Right lobe of liver (tissue), 6 donors: ENCODE measurements at regions not wholly inside any gene's neighbourhood (a gene's known extent, or its start where the extent isn't known, plus 50 kb on each side); places are given as distances from the start of the nearest gene placed in this dataset.
A peak's percentile ranks its signal among the peaks of the same experiment; 100 is the strongest.

Source experiments
- ATAC-seq, 4 donors: fragments of 200-7000 bp; cut with Tn5 transposase; one replicate each; pipeline ENCODE4 v1.9.1; 2020; ENCODE audit warnings: mild to moderate bottlenecking in 4 of 4, moderate library complexity in 4 of 4
- DNase-seq, 3 donors: peaks; one replicate each; pipeline ENCODE4 v3.0.0-alpha.2; 2020
- H3K27ac ChIP-seq, 3 donors: fragments of 200-600 bp; one replicate each; pipeline ENCODE4 v1.8.0; 2022
- H3K27me3 ChIP-seq, 2 donors: fragments of 200-600 bp; one replicate each; pipeline ENCODE4 v1.8.0; 2022
- H3K36me3 ChIP-seq, 4 donors: fragments of 200-600 bp; sonication (generic) in 1 of 4; one replicate each; pipeline versions ENCODE4 v1.5.1 to v1.8.0; 2017 to 2022; ENCODE audit warnings: control low read depth in 1 of 4
- H3K4me1 ChIP-seq, 4 donors: fragments of 200-600 bp; sonication (generic) in 1 of 4; one replicate each; pipeline versions ENCODE4 v1.5.1 to v1.8.0; 2017 to 2022; ENCODE audit warnings: control low read depth in 1 of 4
- H3K4me3 ChIP-seq, 3 donors: fragments of 200-600 bp; one replicate each; pipeline ENCODE4 v1.8.0; 2022
- H3K9me3 ChIP-seq, 4 donors: fragments of 200-600 bp; sonication (generic) in 1 of 4; one replicate each; pipeline versions ENCODE4 v1.5.1 to v1.8.0; 2017 to 2022; ENCODE audit warnings: control low read depth in 1 of 4
- POLR2A ChIP-seq: fragments of 450-650 bp; IDR thresholded peaks from one replicate; pipeline ENCODE4 v1.6.1; 2017; ENCODE audit warnings: antibody characterized with exemption, mild to moderate bottlenecking
- WGBS: methylation state at CpG from one replicate; pipeline ENCODE4 v1.1.6; 2018; ENCODE audit warnings: low coverage, low lambda C conversion rate; ENCODE audit not compliant: insufficient coverage; ENCODE audit errors: missing lambda C conversion rate; 5-methylcytosine and 5-hydroxymethylcytosine counted together
- intact Hi-C, 2 donors: fragments of 100-400 bp; cut with DNase I; formaldehyde crosslinking; loops; one replicate each; pipeline versions ENCODE4 v1.11.2 to v1.14.1; 2022
- TF ChIP-seq, protein P1 (sequence below), 4 donors: fragments of 200-600 bp in 3 of 4; fragments of 450-650 bp in 1 of 4; IDR thresholded peaks; one replicate each; pipeline versions ENCODE4 v1.5.1 to v1.8.0; 2016 to 2022; ENCODE audit warnings: antibody characterized with exemption in 4 of 4, mild to moderate bottlenecking in 2 of 4
- donor health status: DM: no; HTN: yes; CAD: no.
- donor health status: DM: no; HTN: no; CAD: no.
- donor health status: DM: no; HTN: no; CAD: no.
- donor health status: DM: no; HTN: yes; CAD: no.
- donor health status: DM: no; HTN: yes; CAD: no.

DNA sequence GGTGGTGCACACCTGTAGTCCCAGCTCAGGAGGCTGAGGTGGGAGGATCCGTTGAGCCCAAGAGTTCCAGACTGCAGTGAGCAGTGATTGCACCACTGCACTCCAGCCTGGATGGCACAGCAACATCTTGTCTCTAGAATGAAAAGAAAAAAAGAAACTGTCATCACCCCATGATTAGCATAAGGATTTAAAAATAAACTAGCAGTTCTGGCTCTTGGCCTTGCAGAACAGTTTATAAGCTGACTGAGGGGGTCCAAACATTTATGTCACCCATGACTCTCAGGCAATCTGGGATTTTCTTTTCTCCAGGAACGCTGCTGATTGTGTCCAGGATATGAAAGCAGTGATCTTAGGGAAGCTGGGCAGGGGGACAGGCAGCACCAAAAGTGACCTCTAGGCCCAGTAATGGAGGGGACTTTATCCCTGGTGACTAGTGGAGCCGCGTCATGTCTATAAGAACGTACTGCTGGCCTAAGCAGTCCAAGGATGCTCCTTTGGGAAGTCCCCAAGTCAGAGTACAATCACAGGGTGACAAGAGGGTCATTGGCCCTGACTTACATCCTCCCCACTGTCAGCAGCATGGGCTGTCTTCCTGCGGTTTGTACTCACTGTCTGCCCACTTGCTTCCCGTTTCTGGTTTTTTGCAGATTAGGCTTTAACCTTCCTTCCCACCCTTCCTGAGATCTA is 177.4 kb downstream of the ARHGAP12 start:
- ATAC-seq (peak; percentile 61 to 78 (median 67)), DNase-seq (no peak)
- TF ChIP-seq POLR2A: no peak
- TF ChIP-seq, protein P1, sequence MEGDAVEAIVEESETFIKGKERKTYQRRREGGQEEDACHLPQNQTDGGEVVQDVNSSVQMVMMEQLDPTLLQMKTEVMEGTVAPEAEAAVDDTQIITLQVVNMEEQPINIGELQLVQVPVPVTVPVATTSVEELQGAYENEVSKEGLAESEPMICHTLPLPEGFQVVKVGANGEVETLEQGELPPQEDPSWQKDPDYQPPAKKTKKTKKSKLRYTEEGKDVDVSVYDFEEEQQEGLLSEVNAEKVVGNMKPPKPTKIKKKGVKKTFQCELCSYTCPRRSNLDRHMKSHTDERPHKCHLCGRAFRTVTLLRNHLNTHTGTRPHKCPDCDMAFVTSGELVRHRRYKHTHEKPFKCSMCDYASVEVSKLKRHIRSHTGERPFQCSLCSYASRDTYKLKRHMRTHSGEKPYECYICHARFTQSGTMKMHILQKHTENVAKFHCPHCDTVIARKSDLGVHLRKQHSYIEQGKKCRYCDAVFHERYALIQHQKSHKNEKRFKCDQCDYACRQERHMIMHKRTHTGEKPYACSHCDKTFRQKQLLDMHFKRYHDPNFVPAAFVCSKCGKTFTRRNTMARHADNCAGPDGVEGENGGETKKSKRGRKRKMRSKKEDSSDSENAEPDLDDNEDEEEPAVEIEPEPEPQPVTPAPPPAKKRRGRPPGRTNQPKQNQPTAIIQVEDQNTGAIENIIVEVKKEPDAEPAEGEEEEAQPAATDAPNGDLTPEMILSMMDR (IDR thresholded peaks at IDR 0.05): no peak
- H3K27ac ChIP-seq: peak overlapping the region in 2 of 3 donors; percentile 2 to 60
- intact Hi-C loops: no loop called here
- no peak overlapping the region for H3K4me3 ChIP-seq
- peaks cover 0 to 14% (median 0%) of the 10 kb centered on the region in 4 donors for H3K4me1 ChIP-seq
- no peaks in the 10 kb centered on the region for H3K27me3 ChIP-seq
- no peaks in the 10 kb centered on the region for H3K36me3 ChIP-seq
- H3K9me3 ChIP-seq: no peaks in the 10 kb centered on the region
- WGBS: 52% methylated on average over 4 of the region's 7 CpGs

DNA sequence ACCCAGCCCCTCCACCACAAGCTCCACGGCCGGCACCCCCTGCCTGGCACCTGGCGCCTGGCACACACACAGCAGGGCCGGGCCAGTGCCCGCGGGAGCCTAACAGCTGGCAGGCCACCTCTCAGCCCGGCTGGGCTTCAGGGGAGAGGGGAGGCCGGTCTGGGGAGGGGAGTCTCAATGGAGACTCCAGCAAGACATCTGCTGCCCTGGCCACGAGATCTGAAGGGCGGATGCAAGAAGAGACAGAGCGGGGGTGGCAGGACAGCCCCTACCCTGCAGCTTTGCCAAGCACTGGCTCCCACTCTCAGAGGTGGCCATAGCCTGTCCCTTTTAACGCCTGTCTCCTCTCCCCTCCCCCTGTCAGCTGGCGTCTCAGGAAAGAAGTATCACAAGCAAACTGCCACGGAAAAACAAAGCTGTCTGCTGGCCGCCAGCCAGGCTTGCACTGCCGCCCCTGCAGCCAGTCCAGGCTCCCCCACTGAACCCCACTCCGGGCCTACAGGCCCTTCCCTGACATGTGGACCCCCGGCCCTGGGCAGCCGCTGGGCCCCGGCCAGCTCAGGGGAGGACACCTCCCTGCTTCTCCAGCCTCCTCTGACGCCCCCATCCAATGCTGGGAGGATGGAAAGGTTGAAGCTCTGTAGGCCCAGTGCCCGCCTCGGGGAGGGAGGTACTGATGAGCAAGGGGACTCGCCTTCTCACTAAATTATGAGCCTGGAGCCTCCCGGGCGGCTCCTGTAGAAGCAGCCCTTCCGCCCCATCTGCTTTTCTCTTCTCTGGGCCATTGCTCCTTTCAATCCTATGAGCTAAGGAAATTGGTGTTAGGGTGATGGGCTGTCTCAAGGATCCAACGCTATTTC is 178.4 kb downstream of the ARHGAP12 start:
- Histone ChIP-seq H3K36me3 (no peaks in the 10 kb centered on the region), H3K27me3 (no peaks in the 10 kb centered on the region), H3K27ac (peak overlapping the region in 2 of 3 donors; percentile 2 to 60), H3K9me3 (no peaks in the 10 kb centered on the region), H3K4me1 (peaks cover 0 to 10% (median 0%) of the 10 kb centered on the region in 4 donors), H3K4me3 (no peak overlapping the region)
- TF ChIP-seq, protein P1 (IDR thresholded peaks at IDR 0.05): no peak
- no peak for TF ChIP-seq POLR2A
- WGBS: 51% methylated on average over 9 of the region's 28 CpGs
- no peak for DNase-seq
- no peak for ATAC-seq
- intact Hi-C loops: no loop called here

DNA sequence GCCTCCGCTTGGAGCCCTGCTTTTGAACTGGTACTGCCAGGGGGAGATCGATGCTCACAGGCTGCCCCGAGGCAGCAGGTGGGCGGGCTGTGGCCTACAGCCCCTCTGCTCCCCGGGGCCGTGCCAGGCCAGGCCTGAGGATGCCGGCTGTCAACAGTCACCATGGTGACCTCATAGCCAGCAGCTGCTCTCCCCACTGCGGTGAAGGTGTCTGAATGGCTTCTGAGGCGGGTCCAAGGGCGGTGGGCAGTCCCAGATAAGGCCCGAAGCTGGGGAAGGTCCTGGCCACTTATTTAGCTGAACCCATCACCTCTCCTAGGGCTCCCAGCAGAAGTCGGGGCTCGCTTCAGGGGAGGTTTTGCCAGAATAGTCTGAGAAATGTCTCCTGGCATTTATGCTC is 179.3 kb downstream of the ARHGAP12 start:
- H3K27ac ChIP-seq: no peak overlapping the region
- DNase-seq (peak in 1 of 3 donors; percentile 20), ATAC-seq (no peak)
- no peaks in the 10 kb centered on the region for H3K36me3 ChIP-seq
- H3K27me3 ChIP-seq: no peaks in the 10 kb centered on the region
- TF ChIP-seq POLR2A: no peak
- TF ChIP-seq, protein P1 (IDR thresholded peaks at IDR 0.05): no peak
- peaks cover 0 to 1% (median 0%) of the 10 kb centered on the region in 4 donors for H3K4me1 ChIP-seq
- WGBS: 88% methylated on average over 1 of the region's 13 CpGs
- H3K9me3 ChIP-seq: no peaks in the 10 kb centered on the region
- no peak overlapping the region for H3K4me3 ChIP-seq
- intact Hi-C loops: no loop called here

DNA sequence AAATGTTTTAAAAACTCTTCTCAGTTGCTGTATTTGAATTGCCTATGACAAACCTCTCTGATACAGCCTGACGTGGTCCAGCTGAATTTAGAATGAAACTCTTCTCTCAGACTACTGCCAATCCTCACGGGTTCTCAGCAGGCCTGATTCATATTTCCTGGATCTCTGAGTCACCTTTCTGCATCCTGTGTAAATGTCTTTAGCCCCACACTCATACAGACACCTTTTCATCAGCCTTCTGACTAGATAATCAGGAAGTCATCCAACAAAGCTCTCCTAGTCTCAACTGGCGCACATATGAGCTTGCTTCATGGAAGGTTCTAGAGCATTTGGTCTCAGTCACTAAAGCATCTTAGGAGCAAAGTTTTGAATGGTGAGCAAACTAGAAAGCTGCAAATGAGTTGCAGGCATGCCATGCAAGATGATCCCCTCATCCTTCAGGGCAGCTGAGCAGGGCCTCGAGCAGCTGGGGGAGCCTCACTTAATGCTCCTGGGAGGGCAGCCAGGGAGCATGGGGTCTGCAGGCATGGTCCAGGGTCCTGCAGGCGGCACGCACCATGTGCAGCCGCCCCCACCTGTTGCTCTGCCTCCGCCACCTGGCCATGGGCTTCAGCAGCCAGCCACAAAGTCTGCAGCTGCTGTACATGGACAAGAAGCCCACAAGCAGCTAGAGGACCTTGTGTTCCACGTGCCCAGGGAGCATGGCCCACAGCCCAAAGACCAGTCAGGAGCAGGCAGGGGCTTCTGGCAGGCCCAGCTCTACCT is 182.8 kb downstream of the ARHGAP12 start:
- no peak overlapping the region for H3K27ac ChIP-seq
- intact Hi-C loops: no loop called here

More for the DNA sequence above, 182.8 kb downstream of the ARHGAP12 start:
- DNase-seq (no peak), ATAC-seq (peak; percentile 15 to 74 (median 42))
- H3K9me3 ChIP-seq: no peaks in the 10 kb centered on the region
- H3K4me1 ChIP-seq: no peaks in the 10 kb centered on the region
- no peaks in the 10 kb centered on the region for H3K27me3 ChIP-seq
- 67% methylated on average over 3 of the region's 9 CpGs for WGBS
- H3K4me3 ChIP-seq: no peak overlapping the region
- no peaks in the 10 kb centered on the region for H3K36me3 ChIP-seq
- TF ChIP-seq POLR2A: no peak
